Transverse colon (tissue), 4 donors: ENCODE measurements at regions not wholly inside any gene's neighbourhood (a gene's known extent, or its start where the extent isn't known, plus 50 kb on each side); places are given as distances from the start of the nearest gene placed in this dataset.
"Not testable (repeated sequence)": the region's sequence is repeated elsewhere in the genome, so short reads cannot be mapped to it uniquely, and the experiment has no call there.

Experiments used
- DNase-seq: peaks from one replicate; pipeline ENCODE4 v3.0.0-alpha.2; 2019
- H3K27ac ChIP-seq, 4 donors: fragments of 200-600 bp; sonication (generic); 2 replicates each; pipeline ENCODE4 v1.5.1; 2016 to 2018; ENCODE audit warnings: inconsistent platforms in 4 of 4
- H3K27me3 ChIP-seq: fragments of 200-600 bp; sonication (generic); 2 replicates; pipeline ENCODE4 v1.5.1; 2017; ENCODE audit warnings: inconsistent platforms
- H3K36me3 ChIP-seq, 4 donors: fragments of 200-600 bp; sonication (generic); 2 replicates each; pipeline ENCODE4 v1.5.1; 2017 to 2019; ENCODE audit warnings: inconsistent platforms in 4 of 4
- H3K4me1 ChIP-seq, 4 donors: fragments of 200-600 bp; sonication (generic); 2 replicates each; pipeline ENCODE4 v1.5.1; 2017 to 2020; ENCODE audit warnings: inconsistent platforms in 4 of 4
- H3K4me3 ChIP-seq, 4 donors: fragments of 200-600 bp; sonication (generic); 1 replicate in 1 of 4; 2 replicates in 3 of 4; pipeline versions ENCODE4 v1.5.1 to v1.6.1; 2017 to 2019; ENCODE audit warnings: inconsistent platforms in 4 of 4
- H3K9me3 ChIP-seq, 2 donors: fragments of 200-600 bp; sonication (generic); 2 replicates each; pipeline ENCODE4 v1.5.1; 2017 to 2019; ENCODE audit warnings: inconsistent platforms in 2 of 2
- CTCF ChIP-seq, 5 experiments: fragments of 200-600 bp in 3 of 5; fragments of 450-650 bp in 2 of 5; sonication (generic) in 3 of 5; IDR thresholded peaks; 1 replicate in 2 of 5; 2 replicates in 3 of 5; pipeline ENCODE4 v1.5.1; 2016 to 2017; ENCODE audit warnings: antibody characterized with exemption in 5 of 5, inconsistent platforms in 3 of 5, mild to moderate bottlenecking in 2 of 5, moderate library complexity in 1 of 5
- EP300 ChIP-seq: sonication (generic); formaldehyde crosslinking; IDR thresholded peaks from one replicate; pipeline ENCODE4 v1.6.1; 2017; ENCODE audit warnings: antibody characterized with exemption, low read depth
- POLR2A ChIP-seq: fragments of 450-650 bp; IDR thresholded peaks from one replicate; pipeline ENCODE4 v1.6.1; 2016; ENCODE audit warnings: antibody characterized with exemption, mild to moderate bottlenecking, moderate library complexity
- POLR2AphosphoS5 ChIP-seq, 3 donors: sonication (generic); formaldehyde crosslinking; IDR thresholded peaks; one replicate each; pipeline ENCODE4 v1.6.1; 2016; ENCODE audit warnings: antibody characterized with exemption in 3 of 3
- WGBS, 2 donors: methylation state at CpG; one replicate each; pipeline ENCODE4 v1.1.5; 2018; ENCODE audit warnings: low coverage in 1 of 2; 5-methylcytosine and 5-hydroxymethylcytosine counted together
- in situ Hi-C, 4 donors: fragments of 200-750 bp; cut with MboI; loops; one replicate each; pipeline versions ENCODE4 v1.15.0 to v1.15.1; 2017; ENCODE audit warnings: low sequenced_read_pairs in 3 of 4, low pct_ligation_motif_present in 1 of 4, low pct_unique_long_range_greater_than_20kb in 1 of 4
- intact Hi-C: fragments of 100-400 bp; cut with DNase I; formaldehyde crosslinking; loops from one replicate; pipeline ENCODE4 v1.15.1; 2023; ENCODE audit warnings: low total_unique reads

GRCh38 chr11:114953039-114953438 is 274.7 kb downstream of the NXPE2 start:
- DNase-seq, result no peak

GRCh38 chr11:114955923-114956322 is 277.6 kb downstream of the NXPE2 start:
- intact Hi-C loops, result no loop called here
- H3K27me3 ChIP-seq, result no peaks in the 10 kb centered on the region
- no peaks in the 10 kb centered on the region for H3K9me3 ChIP-seq
- no peaks in the 10 kb centered on the region for H3K4me1 ChIP-seq
- in situ Hi-C loops, result no loop called here
- TF ChIP-seq POLR2AphosphoS5 (IDR thresholded peaks at IDR 0.05), result no peak
- TF ChIP-seq CTCF (IDR thresholded peaks at IDR 0.05), result no peak
- no peak for TF ChIP-seq POLR2A
- TF ChIP-seq EP300, result no peak
- no peak for DNase-seq
- 62 to 75% methylated on average over 1 of the region's 1 CpG for WGBS, 2 donors
- H3K4me3 ChIP-seq, result no peak overlapping the region
- no peak overlapping the region for H3K27ac ChIP-seq
- no peaks in the 10 kb centered on the region for H3K36me3 ChIP-seq

More at GRCh38 chr11:114953039-114953438, 274.7 kb downstream of the NXPE2 start:
- Histone ChIP-seq H3K27ac (no peak overlapping the region), H3K4me1 (no peaks in the 10 kb centered on the region), H3K36me3 (no peaks in the 10 kb centered on the region), H3K4me3 (no peak overlapping the region), H3K9me3 (no peaks in the 10 kb centered on the region), H3K27me3 (no peaks in the 10 kb centered on the region)
- intact Hi-C loops, result no loop called here
- TF ChIP-seq CTCF (IDR thresholded peaks at IDR 0.05) (no peak), POLR2AphosphoS5 (IDR thresholded peaks at IDR 0.05) (no peak), EP300 (no peak), POLR2A (no peak)
- WGBS, 2 donors, result 80 to 83% methylated on average over 1 of the region's 1 CpG
- in situ Hi-C loops, result no loop called here

GRCh38 chr11:114956566-114956965 is 278.2 kb downstream of the NXPE2 start:
- WGBS, 2 donors, result 84% methylated on average over 5 of the region's 5 CpGs
- no peaks in the 10 kb centered on the region for H3K4me1 ChIP-seq
- intact Hi-C loops (no loop called here), in situ Hi-C loops (no loop called here)
- no peaks in the 10 kb centered on the region for H3K9me3 ChIP-seq
- H3K27ac ChIP-seq, result no peak overlapping the region
- H3K4me3 ChIP-seq, result no peak overlapping the region
- TF ChIP-seq CTCF (IDR thresholded peaks at IDR 0.05), result no peak
- no peak for TF ChIP-seq POLR2AphosphoS5 (IDR thresholded peaks at IDR 0.05)
- TF ChIP-seq EP300, result no peak
- TF ChIP-seq POLR2A, result no peak
- H3K36me3 ChIP-seq, result no peaks in the 10 kb centered on the region
- H3K27me3 ChIP-seq, result no peaks in the 10 kb centered on the region
- no peak for DNase-seq

- no peak overlapping the region for H3K27ac ChIP-seq
- no peak for TF ChIP-seq EP300
- TF ChIP-seq CTCF (IDR thresholded peaks at IDR 0.05), result no peak
- no peak for TF ChIP-seq POLR2AphosphoS5 (IDR thresholded peaks at IDR 0.05)
- TF ChIP-seq POLR2A, result no peak
- in situ Hi-C loops, result no loop called here
Measured at GRCh38 chr11:114959953-114960505, 281.7 kb downstream of the NXPE2 start.

GRCh38 chr11:114960819-114961218 is 282.5 kb downstream of the NXPE2 start:
- H3K27ac ChIP-seq, H3K9me3 ChIP-seq, DNase-seq, H3K4me1 ChIP-seq, H3K4me3 ChIP-seq, in situ Hi-C loops, H3K36me3 ChIP-seq, H3K27me3 ChIP-seq, intact Hi-C loops: not testable (repeated sequence)
- WGBS, 2 donors, result 85 to 94% methylated on average over 5 to 13 of the region's 21 CpGs

More at GRCh38 chr11:114959953-114960505, 281.7 kb downstream of the NXPE2 start:
- no peaks in the 10 kb centered on the region for H3K27me3 ChIP-seq
- 30 to 51% methylated on average over 2 to 8 of the region's 8 CpGs for WGBS, 2 donors
- intact Hi-C loops, result no loop called here
- H3K4me1 ChIP-seq, result no peaks in the 10 kb centered on the region
- no peaks in the 10 kb centered on the region for H3K36me3 ChIP-seq
- no peaks in the 10 kb centered on the region for H3K9me3 ChIP-seq
- DNase-seq, result no peak
- no peak overlapping the region for H3K4me3 ChIP-seq
